Cardiac muscle cell (in vitro differentiated cells and primary cell): ENCODE measurements at regions not wholly inside any gene's neighbourhood (a gene's known extent, or its start where the extent isn't known, plus 50 kb on each side); places are given as distances from the start of the nearest gene placed in this dataset.

Experiments
- DNase-seq, 2 donors: peaks; one replicate each; pipeline versions ENCODE4 v3.0.0 to v3.0.0-alpha.2; 2010 to 2017; ENCODE audit warnings: low read depth in 1 of 2, low spot score in 1 of 2
- H3K27ac ChIP-seq: fragments of 200-600 bp; sonication (generic); 2 replicates; pipeline ENCODE4 v1.5.1; 2016
- H3K27me3 ChIP-seq: fragments of 200-600 bp; sonication (generic); 2 replicates; pipeline ENCODE4 v1.6.0; 2016; ENCODE audit warnings: control low read depth
- H3K36me3 ChIP-seq: fragments of 200-600 bp; sonication (generic); 2 replicates; pipeline ENCODE4 v1.5.1; 2016; ENCODE audit warnings: control low read depth
- H3K4me1 ChIP-seq: fragments of 200-600 bp; sonication (generic); 2 replicates; pipeline ENCODE4 v1.8.1; 2017; ENCODE audit warnings: low read depth, mild to moderate bottlenecking, mixed run types
- H3K4me3 ChIP-seq: fragments of 200-600 bp; sonication (generic); 2 replicates; pipeline ENCODE4 v1.5.1; 2016; ENCODE audit warnings: mild to moderate bottlenecking
- H3K9me3 ChIP-seq: fragments of 200-600 bp; sonication (generic); 2 replicates; pipeline ENCODE4 v1.5.1; 2017; ENCODE audit warnings: low read depth, mild to moderate bottlenecking, control low read depth
- TF ChIP-seq, protein P1 (sequence below): IDR thresholded peaks from 2 replicates; pipeline ENCODE4 v1.5.1; 2012; ENCODE audit warnings: low read depth, mild to moderate bottlenecking, low read length

DNA sequence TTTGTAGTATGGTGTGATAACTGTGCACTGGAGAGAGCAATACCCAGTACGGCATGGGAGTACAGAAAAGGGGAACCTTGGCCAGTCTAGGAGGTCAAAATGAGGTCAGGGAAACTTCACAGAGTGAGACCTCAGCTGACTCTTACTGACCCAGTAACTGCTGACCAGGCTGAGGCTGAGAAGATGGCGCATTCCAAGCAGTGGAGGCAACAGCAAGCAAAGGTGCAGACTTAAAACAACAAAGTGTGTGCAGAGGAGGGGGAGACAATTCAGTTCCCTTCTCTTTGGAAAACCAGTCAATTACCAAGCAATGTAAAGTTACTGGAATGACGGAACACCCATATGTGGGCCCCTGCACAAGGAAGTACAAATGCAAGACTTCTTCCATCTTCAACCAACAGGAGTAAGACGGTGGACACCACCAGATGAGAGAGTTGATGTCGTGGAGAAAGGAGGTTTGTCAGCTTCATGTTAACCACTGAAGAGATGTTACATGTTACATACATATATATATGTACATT, 54.6 kb upstream of the PRDX6 start:
- no peaks in the 10 kb centered on the region for H3K9me3 ChIP-seq
- TF ChIP-seq, protein P1, sequence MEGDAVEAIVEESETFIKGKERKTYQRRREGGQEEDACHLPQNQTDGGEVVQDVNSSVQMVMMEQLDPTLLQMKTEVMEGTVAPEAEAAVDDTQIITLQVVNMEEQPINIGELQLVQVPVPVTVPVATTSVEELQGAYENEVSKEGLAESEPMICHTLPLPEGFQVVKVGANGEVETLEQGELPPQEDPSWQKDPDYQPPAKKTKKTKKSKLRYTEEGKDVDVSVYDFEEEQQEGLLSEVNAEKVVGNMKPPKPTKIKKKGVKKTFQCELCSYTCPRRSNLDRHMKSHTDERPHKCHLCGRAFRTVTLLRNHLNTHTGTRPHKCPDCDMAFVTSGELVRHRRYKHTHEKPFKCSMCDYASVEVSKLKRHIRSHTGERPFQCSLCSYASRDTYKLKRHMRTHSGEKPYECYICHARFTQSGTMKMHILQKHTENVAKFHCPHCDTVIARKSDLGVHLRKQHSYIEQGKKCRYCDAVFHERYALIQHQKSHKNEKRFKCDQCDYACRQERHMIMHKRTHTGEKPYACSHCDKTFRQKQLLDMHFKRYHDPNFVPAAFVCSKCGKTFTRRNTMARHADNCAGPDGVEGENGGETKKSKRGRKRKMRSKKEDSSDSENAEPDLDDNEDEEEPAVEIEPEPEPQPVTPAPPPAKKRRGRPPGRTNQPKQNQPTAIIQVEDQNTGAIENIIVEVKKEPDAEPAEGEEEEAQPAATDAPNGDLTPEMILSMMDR: no peak
- no peaks in the 10 kb centered on the region for H3K27me3 ChIP-seq
- no peak overlapping the region for H3K4me3 ChIP-seq
- no peak overlapping the region for H3K27ac ChIP-seq
- no peaks in the 10 kb centered on the region for H3K4me1 ChIP-seq
- peak in 1 of 2 donors; percentile 4 for DNase-seq
- no peaks in the 10 kb centered on the region for H3K36me3 ChIP-seq

DNA sequence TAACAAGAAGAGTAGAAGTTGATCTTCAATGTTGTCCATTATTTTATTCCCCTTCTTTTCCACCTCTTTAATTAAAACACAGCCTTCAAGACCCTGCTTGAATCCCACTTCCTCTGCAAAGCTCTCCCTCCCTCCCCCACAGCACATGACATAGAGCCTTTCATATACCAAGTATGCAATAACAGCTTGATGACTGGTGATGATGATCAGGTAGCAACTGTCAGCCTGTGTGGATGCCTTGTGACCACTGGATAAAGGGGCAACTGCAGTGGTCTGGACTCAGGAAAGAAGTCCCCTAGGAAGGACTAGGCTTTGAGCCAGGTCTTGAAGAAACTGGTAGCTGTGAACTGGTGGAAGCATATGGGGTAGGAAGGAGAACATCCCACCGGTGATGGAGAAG, 53.8 kb upstream of the PRDX6 start:
- Histone ChIP-seq H3K27ac (no peak overlapping the region), H3K9me3 (no peaks in the 10 kb centered on the region), H3K4me1 (no peaks in the 10 kb centered on the region), H3K36me3 (no peaks in the 10 kb centered on the region), H3K27me3 (no peaks in the 10 kb centered on the region), H3K4me3 (no peak overlapping the region)
- TF ChIP-seq, protein P1: no peak
- no peak for DNase-seq

DNA sequence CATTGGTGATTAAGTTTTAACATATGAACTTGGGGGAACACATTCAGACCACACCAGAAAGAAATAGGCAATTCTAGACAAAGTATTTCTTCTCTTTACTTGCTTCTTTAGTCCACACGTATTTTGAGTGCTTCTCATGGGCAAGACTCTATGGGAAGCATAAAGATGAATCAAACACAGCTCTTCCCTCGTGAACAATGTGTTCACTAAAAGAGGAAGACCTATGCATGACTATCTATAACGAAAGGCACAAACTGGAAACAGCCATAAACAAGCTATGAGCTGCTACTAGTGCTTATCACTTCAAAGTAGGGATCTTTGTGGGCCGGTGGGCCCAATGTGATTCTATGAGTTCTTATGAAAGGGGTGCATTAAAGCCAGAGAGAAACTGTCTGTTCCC, 53.0 kb upstream of the PRDX6 start:
- Histone ChIP-seq H3K9me3 (no peaks in the 10 kb centered on the region), H3K4me3 (no peak overlapping the region), H3K36me3 (no peaks in the 10 kb centered on the region), H3K4me1 (peaks cover 4% of the 10 kb centered on the region), H3K27ac (no peak overlapping the region), H3K27me3 (no peaks in the 10 kb centered on the region)
- DNase-seq: no peak
- TF ChIP-seq, protein P1: no peak

DNA sequence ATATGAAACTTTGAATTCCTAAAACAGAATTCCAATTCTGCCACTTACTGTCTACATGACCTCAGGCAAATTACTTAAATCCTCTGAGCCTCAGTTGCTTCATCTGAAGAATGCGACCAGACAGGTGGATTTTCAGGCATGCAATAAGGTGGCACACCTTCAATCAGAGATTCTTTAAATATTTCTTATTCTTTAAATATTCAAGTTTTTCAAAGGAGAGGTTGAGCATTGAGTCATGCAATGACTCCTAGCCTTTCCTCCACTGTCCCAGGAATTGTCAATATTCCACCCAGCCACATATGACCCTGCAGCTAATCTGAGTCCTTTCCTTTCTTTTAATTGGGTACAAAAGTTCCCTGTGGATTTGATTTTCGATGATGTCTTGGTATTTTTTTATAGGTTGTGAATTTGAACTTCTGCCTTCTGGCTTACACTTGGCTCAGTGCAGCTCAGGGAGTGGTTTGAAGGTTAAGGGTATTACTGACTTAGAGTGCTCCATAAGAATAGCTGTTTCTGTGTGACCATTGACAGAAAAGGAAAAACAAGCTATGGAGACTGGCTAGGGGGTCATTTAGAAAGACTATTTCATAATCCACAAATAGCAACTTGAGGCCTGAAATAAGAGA, 52.2 kb upstream of the PRDX6 start:
- no peak overlapping the region for H3K4me3 ChIP-seq
- DNase-seq: no peak
- no peaks in the 10 kb centered on the region for H3K36me3 ChIP-seq
- H3K27ac ChIP-seq: no peak overlapping the region
- no peaks in the 10 kb centered on the region for H3K9me3 ChIP-seq
- H3K4me1 ChIP-seq: peaks cover 10% of the 10 kb centered on the region
- H3K27me3 ChIP-seq: no peaks in the 10 kb centered on the region
- TF ChIP-seq, protein P1: no peak

DNA sequence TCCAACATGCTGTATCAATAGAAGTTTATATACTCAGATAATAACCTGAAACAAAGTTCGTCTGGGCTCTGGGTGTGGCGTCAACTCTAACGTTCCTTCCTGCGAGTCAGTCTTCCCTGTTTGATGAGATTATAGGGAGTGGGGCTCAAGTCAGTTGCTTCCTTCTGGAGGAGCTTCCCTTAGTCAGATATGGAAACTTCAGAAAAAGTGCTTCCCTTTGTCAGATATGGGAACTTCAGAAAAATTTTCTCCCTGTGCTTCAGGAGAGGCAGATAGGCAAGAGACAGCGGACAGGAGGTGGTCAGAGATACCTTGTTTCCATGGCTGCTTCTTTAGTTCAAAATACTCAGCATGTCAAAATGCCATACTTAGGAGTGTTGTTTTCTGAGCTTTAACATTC, 51.1 kb upstream of the PRDX6 start:
- DNase-seq: no peak
- no peak overlapping the region for H3K4me3 ChIP-seq
- no peak overlapping the region for H3K27ac ChIP-seq
- H3K4me1 ChIP-seq: peaks cover 21% of the 10 kb centered on the region
- TF ChIP-seq, protein P1: no peak
- H3K9me3 ChIP-seq: no peaks in the 10 kb centered on the region
- no peaks in the 10 kb centered on the region for H3K27me3 ChIP-seq
- H3K36me3 ChIP-seq: no peaks in the 10 kb centered on the region
